ENCODE measurements at regions not wholly inside any gene's neighbourhood (a gene's known extent, or its start where the extent isn't known, plus 50 kb on each side); places are given as distances from the start of the nearest gene placed in this dataset.
"Not testable (repeated sequence)": the region's sequence is repeated elsewhere in the genome, so short reads cannot be mapped to it uniquely, and the experiment has no call there.

DNA sequence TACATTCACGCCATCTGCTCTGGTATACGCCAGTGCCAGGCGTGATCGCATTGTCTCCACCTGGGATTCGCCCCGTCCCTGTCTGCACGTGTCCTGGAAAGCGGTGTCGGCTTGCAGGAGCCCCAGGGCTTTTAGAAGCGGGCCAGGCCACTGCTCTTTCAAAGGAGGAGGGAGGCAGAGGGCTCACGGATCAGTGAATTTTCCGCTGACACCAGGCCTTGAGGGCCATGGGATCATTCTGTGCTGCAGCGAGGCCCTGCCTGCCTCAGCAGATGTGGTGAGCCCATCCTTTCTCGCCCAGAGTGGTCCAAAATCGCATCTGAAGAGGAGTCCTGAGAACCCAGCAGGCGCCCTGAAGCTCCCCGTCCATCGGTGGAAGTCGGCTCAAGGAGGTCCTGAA lies 686.4 kb downstream of the KCNJ18 start:
- H3K4me1 Mint-ChIP-seq; intact Hi-C loops (cut with micrococcal nuclease): not testable (repeated sequence)
- WGBS (ENCODE audit: insufficient coverage), result no CpG with 5 or more reads among the region's 19 CpGs

DNA sequence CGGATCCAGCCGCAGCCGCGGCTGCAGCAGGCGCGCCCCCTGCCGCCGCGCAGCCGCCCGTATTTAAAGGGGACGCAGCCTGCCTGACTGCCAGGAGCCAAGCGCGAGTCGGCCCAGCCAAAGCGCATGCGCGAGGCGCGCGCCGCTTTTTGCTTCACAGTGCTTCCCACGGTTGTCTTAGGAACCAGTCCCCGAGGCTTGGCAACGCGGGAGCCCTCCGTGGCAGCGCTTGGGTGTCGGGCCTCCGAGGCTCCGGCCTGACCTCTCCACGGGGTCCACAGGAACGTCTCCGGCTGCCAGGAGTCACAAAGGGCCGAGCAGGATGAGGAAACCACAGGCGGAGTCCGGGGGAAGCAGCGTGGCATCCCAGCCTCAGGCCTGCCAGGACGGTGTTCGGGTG lies 689.3 kb downstream of the KCNJ18 start:
- H2AFZ ChIP-seq (ENCODE audit: insufficient read depth, low read depth, low read length, poor library complexity, severe bottlenecking); intact Hi-C loops (cut with micrococcal nuclease); H3K4me1 Mint-ChIP-seq; H3K27ac Mint-ChIP-seq; H3K27ac ChIP-seq (ENCODE audit: low read depth in 1 of 2, low read length in 2 of 2); H3K9ac ChIP-seq (ENCODE audit: insufficient read depth, low read length, poor library complexity, severe bottlenecking); H3K36me3 Mint-ChIP-seq; H3K4me2 ChIP-seq (replicated peaks; ENCODE audit: extremely low read depth, low read length, poor library complexity, severe bottlenecking); H3K4me3 Mint-ChIP-seq; H3K27me3 ChIP-seq (ENCODE audit: control insufficient read depth in 2 of 2, insufficient read depth in 2 of 2, low read length in 2 of 2); H3K79me2 ChIP-seq (ENCODE audit: insufficient read depth, low read length); H3K9me3 Mint-ChIP-seq; H3K27me3 Mint-ChIP-seq (ENCODE audit: low read depth in 3 of 3); H3K4me3 ChIP-seq (replicated peaks in 1 of 3; ENCODE audit: low read depth in 2 of 3, low read length in 3 of 3); H4K20me1 ChIP-seq (ENCODE audit: insufficient read depth, low read length); H3K9me3 ChIP-seq (replicated peaks in 1 of 2; ENCODE audit: control insufficient read depth in 1 of 2, insufficient read depth in 1 of 2, low read length in 2 of 2); H3K4me1 ChIP-seq (ENCODE audit: control insufficient read depth in 1 of 2, insufficient read depth in 2 of 2, low read length in 2 of 2); DNase-seq; H3K36me3 ChIP-seq (replicated peaks in 1 of 2; ENCODE audit: control insufficient read depth in 1 of 2, insufficient read depth in 2 of 2, low read length in 2 of 2): not testable (repeated sequence)
- WGBS (ENCODE audit: insufficient coverage), result no CpG with 5 or more reads among the region's 40 CpGs

More for the DNA sequence above, 686.4 kb downstream of the KCNJ18 start:
- H3K27ac Mint-ChIP-seq; H3K9ac ChIP-seq (ENCODE audit: insufficient read depth, low read length, poor library complexity, severe bottlenecking); H2AFZ ChIP-seq (ENCODE audit: insufficient read depth, low read depth, low read length, poor library complexity, severe bottlenecking); H3K27ac ChIP-seq (ENCODE audit: low read depth in 1 of 2, low read length in 2 of 2); H3K4me2 ChIP-seq (replicated peaks; ENCODE audit: extremely low read depth, low read length, poor library complexity, severe bottlenecking); H3K4me3 ChIP-seq (replicated peaks in 1 of 3; ENCODE audit: low read depth in 2 of 3, low read length in 3 of 3); H3K36me3 ChIP-seq (replicated peaks in 1 of 2; ENCODE audit: control insufficient read depth in 1 of 2, insufficient read depth in 2 of 2, low read length in 2 of 2); DNase-seq; H3K36me3 Mint-ChIP-seq; H3K79me2 ChIP-seq (ENCODE audit: insufficient read depth, low read length); H3K4me3 Mint-ChIP-seq; H3K4me1 ChIP-seq (ENCODE audit: control insufficient read depth in 1 of 2, insufficient read depth in 2 of 2, low read length in 2 of 2); H3K27me3 ChIP-seq (ENCODE audit: control insufficient read depth in 2 of 2, insufficient read depth in 2 of 2, low read length in 2 of 2); H4K20me1 ChIP-seq (ENCODE audit: insufficient read depth, low read length); H3K27me3 Mint-ChIP-seq (ENCODE audit: low read depth in 3 of 3): not testable (repeated sequence)
- H3K9me3 ChIP-seq (replicated peaks in 1 of 2; ENCODE audit: control insufficient read depth in 1 of 2, insufficient read depth in 1 of 2, low read length in 2 of 2), result peaks cover 17 to 18% of the 10 kb centered on the region in 2 donors
- H3K9me3 Mint-ChIP-seq, result peaks cover 8 to 17% (median 13%) of the 10 kb centered on the region in 7 donors

DNA sequence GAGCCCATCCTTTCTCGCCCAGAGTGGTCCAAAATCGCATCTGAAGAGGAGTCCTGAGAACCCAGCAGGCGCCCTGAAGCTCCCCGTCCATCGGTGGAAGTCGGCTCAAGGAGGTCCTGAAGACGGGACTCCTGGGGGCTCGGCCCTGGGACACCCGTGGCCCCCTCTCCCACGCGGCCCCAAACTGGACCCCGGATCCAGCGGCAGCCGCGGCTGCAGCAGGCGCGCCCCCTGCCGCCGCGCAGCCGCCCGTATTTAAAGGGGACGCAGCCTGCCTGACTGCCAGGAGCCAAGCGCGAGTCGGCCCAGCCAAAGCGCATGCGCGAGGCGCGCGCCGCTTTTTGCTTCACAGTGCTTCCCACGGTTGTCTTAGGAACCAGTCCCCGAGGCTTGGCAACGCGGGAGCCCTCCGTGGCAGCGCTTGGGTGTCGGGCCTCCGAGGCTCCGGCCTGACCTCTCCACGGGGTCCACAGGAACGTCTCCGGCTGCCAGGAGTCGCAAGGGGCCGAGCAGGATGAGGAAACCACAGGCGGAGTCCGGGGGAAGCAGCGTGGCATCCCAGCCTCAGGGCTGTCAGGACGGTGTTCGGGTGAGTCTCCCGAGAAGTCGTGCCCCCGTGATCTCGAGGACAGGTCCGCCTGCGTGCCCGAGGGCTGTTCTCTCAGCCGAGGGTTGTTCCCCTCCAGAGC lies 691.6 kb downstream of the KCNJ18 start:
- H3K4me2 ChIP-seq (replicated peaks; ENCODE audit: extremely low read depth, low read length, poor library complexity, severe bottlenecking); H3K9me3 ChIP-seq (replicated peaks in 1 of 2; ENCODE audit: control insufficient read depth in 1 of 2, insufficient read depth in 1 of 2, low read length in 2 of 2); DNase-seq; H3K4me3 Mint-ChIP-seq; H3K36me3 Mint-ChIP-seq; H3K27me3 Mint-ChIP-seq (ENCODE audit: low read depth in 3 of 3); H3K4me1 Mint-ChIP-seq; H3K79me2 ChIP-seq (ENCODE audit: insufficient read depth, low read length); H3K9ac ChIP-seq (ENCODE audit: insufficient read depth, low read length, poor library complexity, severe bottlenecking); H3K4me3 ChIP-seq (replicated peaks in 1 of 3; ENCODE audit: low read depth in 2 of 3, low read length in 3 of 3); H3K36me3 ChIP-seq (replicated peaks in 1 of 2; ENCODE audit: control insufficient read depth in 1 of 2, insufficient read depth in 2 of 2, low read length in 2 of 2); H3K27ac Mint-ChIP-seq; intact Hi-C loops (cut with micrococcal nuclease); H3K27me3 ChIP-seq (ENCODE audit: control insufficient read depth in 2 of 2, insufficient read depth in 2 of 2, low read length in 2 of 2); H3K4me1 ChIP-seq (ENCODE audit: control insufficient read depth in 1 of 2, insufficient read depth in 2 of 2, low read length in 2 of 2); H4K20me1 ChIP-seq (ENCODE audit: insufficient read depth, low read length); H3K9me3 Mint-ChIP-seq; H3K27ac ChIP-seq (ENCODE audit: low read depth in 1 of 2, low read length in 2 of 2); H2AFZ ChIP-seq (ENCODE audit: insufficient read depth, low read depth, low read length, poor library complexity, severe bottlenecking): not testable (repeated sequence)
- no CpG with 5 or more reads among the region's 60 CpGs for WGBS (ENCODE audit: insufficient coverage)

DNA sequence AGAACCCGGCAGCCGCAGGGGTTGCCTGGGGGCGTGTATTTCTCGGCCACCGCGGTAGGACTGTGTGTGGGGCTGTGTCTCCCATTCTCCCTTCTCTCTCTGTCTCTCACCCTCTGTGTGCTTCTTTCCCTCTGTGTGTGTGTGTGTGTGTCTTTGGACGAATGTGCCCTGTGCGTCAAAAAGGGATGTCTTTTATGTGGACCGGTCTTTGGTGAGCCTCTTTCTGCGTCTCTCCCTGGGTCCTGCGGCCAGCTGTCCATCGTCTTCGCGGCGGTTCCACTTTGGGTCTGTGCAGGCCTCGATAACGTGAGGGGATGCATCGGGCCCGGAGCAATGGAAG lies 692.1 kb downstream of the KCNJ18 start:
- H3K4me3 Mint-ChIP-seq; H3K4me3 ChIP-seq (replicated peaks in 1 of 3; ENCODE audit: low read depth in 2 of 3, low read length in 3 of 3); H3K27me3 ChIP-seq (ENCODE audit: control insufficient read depth in 2 of 2, insufficient read depth in 2 of 2, low read length in 2 of 2); H3K9me3 ChIP-seq (replicated peaks in 1 of 2; ENCODE audit: control insufficient read depth in 1 of 2, insufficient read depth in 1 of 2, low read length in 2 of 2); H3K4me1 ChIP-seq (ENCODE audit: control insufficient read depth in 1 of 2, insufficient read depth in 2 of 2, low read length in 2 of 2); H3K36me3 Mint-ChIP-seq; intact Hi-C loops (cut with micrococcal nuclease); H4K20me1 ChIP-seq (ENCODE audit: insufficient read depth, low read length); H2AFZ ChIP-seq (ENCODE audit: insufficient read depth, low read depth, low read length, poor library complexity, severe bottlenecking); H3K27me3 Mint-ChIP-seq (ENCODE audit: low read depth in 3 of 3); H3K4me1 Mint-ChIP-seq; H3K79me2 ChIP-seq (ENCODE audit: insufficient read depth, low read length); H3K4me2 ChIP-seq (replicated peaks; ENCODE audit: extremely low read depth, low read length, poor library complexity, severe bottlenecking); H3K36me3 ChIP-seq (replicated peaks in 1 of 2; ENCODE audit: control insufficient read depth in 1 of 2, insufficient read depth in 2 of 2, low read length in 2 of 2); H3K27ac Mint-ChIP-seq; H3K9me3 Mint-ChIP-seq; H3K27ac ChIP-seq (ENCODE audit: low read depth in 1 of 2, low read length in 2 of 2); H3K9ac ChIP-seq (ENCODE audit: insufficient read depth, low read length, poor library complexity, severe bottlenecking); DNase-seq: not testable (repeated sequence)
- WGBS (ENCODE audit: insufficient coverage), result no CpG with 5 or more reads among the region's 19 CpGs

All from CD14-positive monocyte (primary cell).